ENCODE measurements at regions not wholly inside any gene's neighbourhood (a gene's known extent, or its start where the extent isn't known, plus 50 kb on each side); places are given as distances from the start of the nearest gene placed in this dataset.

DNA sequence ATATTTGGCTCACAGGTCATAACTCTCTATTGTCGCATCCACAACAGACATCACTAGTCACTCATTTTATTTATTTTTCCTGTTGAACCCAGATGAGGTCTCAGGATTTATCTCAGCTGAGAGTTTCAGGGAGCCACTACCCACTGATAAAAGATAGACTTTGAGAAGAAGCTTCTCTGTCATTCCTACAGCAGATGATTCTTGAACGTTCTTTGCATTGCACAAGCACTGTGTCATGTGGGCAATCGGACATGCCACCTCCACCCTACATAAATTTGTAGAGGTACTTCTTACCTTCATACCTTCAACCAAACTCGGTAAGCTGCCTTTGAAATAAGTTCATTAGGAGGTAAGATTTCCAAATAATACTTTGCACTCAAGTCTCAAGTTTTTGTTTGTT is 627.9 kb upstream of the TBX3 start:
- BruUV-seq (replicated peaks), result no TSS peak
- no peak for FAIRE-seq
- H3K9me3 ChIP-seq (replicated peaks; ENCODE audit: control insufficient read depth, insufficient read depth, low read length), result no peaks in the 10 kb centered on the region
- DNase-seq (ENCODE audit: low read depth, low spot score), result no peak
- no peaks in the 10 kb centered on the region for H3K4me1 ChIP-seq (ENCODE audit: control insufficient read depth, extremely low read depth, insufficient read depth, low read length)
- H3K9me1 ChIP-seq (replicated peaks; ENCODE audit: control insufficient read depth, extremely low read depth, insufficient read depth, low read length), result no peaks in the 10 kb centered on the region
- H3K79me2 ChIP-seq (ENCODE audit: control insufficient read depth, insufficient read depth, low read length), result no peaks in the 10 kb centered on the region
- H3K4me2 ChIP-seq (ENCODE audit: insufficient read depth, low read length), result no peak overlapping the region
- H3K9ac ChIP-seq (replicated peaks; ENCODE audit: extremely low read depth, insufficient read depth, low read length), result no peak overlapping the region
- dilution Hi-C loops (cut with MboI; ENCODE audit: extremely low pct_ligation_motif_present, low sequenced_read_pairs) (no loop called here), intact Hi-C loops (cut with micrococcal nuclease) (no loop called here)
- no peaks in the 10 kb centered on the region for H3K27me3 ChIP-seq (ENCODE audit: control insufficient read depth in 2 of 2, insufficient read depth in 2 of 2, low read length in 2 of 2)
- H2AFZ ChIP-seq (ENCODE audit: low read depth, low read length), result no peak overlapping the region
- H3K4me3 ChIP-seq (replicated peaks in 1 of 3; ENCODE audit: insufficient read depth in 1 of 3, low read depth in 1 of 3, low read length in 3 of 3), result no peak overlapping the region
- TF ChIP-seq FOS (IDR thresholded peaks at IDR 0.05; ENCODE audit: borderline replicate concordance, insufficient read depth, low read length), result no peak
- TF ChIP-seq MYC (IDR thresholded peaks at IDR 0.05; ENCODE audit: low read depth, low read length), result no peak
- no peak for TF ChIP-seq EZH2 (IDR thresholded peaks at IDR 0.05; ENCODE audit: borderline replicate concordance, low read depth, low read length, severe bottlenecking)
- no peak for TF ChIP-seq POLR2AphosphoS5 (IDR thresholded peaks at IDR 0.05; ENCODE audit: insufficient read depth, low read depth, low read length)
- TF ChIP-seq JUN (IDR thresholded peaks at IDR 0.05; ENCODE audit: borderline replicate concordance, insufficient read depth, insufficient read length, low read depth), result no peak
- no peak for TF ChIP-seq GATA2 (IDR thresholded peaks at IDR 0.05; ENCODE audit: insufficient read depth, insufficient read length, low read depth, low read length)
- TF ChIP-seq, protein P1, sequence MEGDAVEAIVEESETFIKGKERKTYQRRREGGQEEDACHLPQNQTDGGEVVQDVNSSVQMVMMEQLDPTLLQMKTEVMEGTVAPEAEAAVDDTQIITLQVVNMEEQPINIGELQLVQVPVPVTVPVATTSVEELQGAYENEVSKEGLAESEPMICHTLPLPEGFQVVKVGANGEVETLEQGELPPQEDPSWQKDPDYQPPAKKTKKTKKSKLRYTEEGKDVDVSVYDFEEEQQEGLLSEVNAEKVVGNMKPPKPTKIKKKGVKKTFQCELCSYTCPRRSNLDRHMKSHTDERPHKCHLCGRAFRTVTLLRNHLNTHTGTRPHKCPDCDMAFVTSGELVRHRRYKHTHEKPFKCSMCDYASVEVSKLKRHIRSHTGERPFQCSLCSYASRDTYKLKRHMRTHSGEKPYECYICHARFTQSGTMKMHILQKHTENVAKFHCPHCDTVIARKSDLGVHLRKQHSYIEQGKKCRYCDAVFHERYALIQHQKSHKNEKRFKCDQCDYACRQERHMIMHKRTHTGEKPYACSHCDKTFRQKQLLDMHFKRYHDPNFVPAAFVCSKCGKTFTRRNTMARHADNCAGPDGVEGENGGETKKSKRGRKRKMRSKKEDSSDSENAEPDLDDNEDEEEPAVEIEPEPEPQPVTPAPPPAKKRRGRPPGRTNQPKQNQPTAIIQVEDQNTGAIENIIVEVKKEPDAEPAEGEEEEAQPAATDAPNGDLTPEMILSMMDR (IDR thresholded peaks at IDR 0.05; ENCODE audit: extremely low read depth in 1 of 2, insufficient read depth in 1 of 2, low read depth in 1 of 2, low read length in 2 of 2), result no peak
- no peak for TF ChIP-seq POLR2A (IDR thresholded peaks at IDR 0.05; ENCODE audit: low read depth, low read length)
- TF ChIP-seq, protein P2, sequence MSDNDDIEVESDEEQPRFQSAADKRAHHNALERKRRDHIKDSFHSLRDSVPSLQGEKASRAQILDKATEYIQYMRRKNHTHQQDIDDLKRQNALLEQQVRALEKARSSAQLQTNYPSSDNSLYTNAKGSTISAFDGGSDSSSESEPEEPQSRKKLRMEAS (IDR thresholded peaks at IDR 0.05; ENCODE audit: insufficient read depth, insufficient read length), result no peak
- POLR2A ChIA-PET, result no interaction called here
- H3K27ac ChIP-seq (ENCODE audit: insufficient read depth, low read depth, low read length), result no peak overlapping the region
- no peaks in the 10 kb centered on the region for H4K20me1 ChIP-seq (replicated peaks; ENCODE audit: control insufficient read depth, extremely low read depth, insufficient read depth, low read length)
- H3K36me3 ChIP-seq (ENCODE audit: control insufficient read depth in 2 of 2, extremely low read depth in 1 of 2, insufficient read depth in 2 of 2, low read length in 2 of 2), result no peaks in the 10 kb centered on the region
- CTCF ChIA-PET, result interaction anchor here (0.6 kb wide), 1 partner anchor 571 kb away, joined by 4 read pairs; no protein-coding TSS in a partner anchor

All from endothelial cell of umbilical vein (primary cell).